Esophagus (tissue), 2 donors: ENCODE measurements at regions not wholly inside any gene's neighbourhood (a gene's known extent, or its start where the extent isn't known, plus 50 kb on each side); places are given as distances from the start of the nearest gene placed in this dataset.
"Not testable (repeated sequence)": the region's sequence is repeated elsewhere in the genome, so short reads cannot be mapped to it uniquely, and the experiment has no call there.

Experiments
- H3K27ac ChIP-seq, 2 donors: one replicate each; pipeline ENCODE4 v1.5.1; 2013; ENCODE audit warnings: low read depth in 2 of 2, mild to moderate bottlenecking in 2 of 2, inconsistent platforms in 1 of 2, low read length in 1 of 2, moderate library complexity in 1 of 2
- H3K27me3 ChIP-seq, 2 donors: one replicate each; pipeline ENCODE4 v1.6.1; 2013; ENCODE audit warnings: low read length in 2 of 2, control low read depth in 1 of 2, mild to moderate bottlenecking in 1 of 2; ENCODE audit not compliant: insufficient read depth in 2 of 2, control insufficient read depth in 1 of 2
- H3K36me3 ChIP-seq, 2 donors: one replicate each; pipeline ENCODE4 v1.6.1; 2013; ENCODE audit warnings: low read length in 1 of 2; ENCODE audit not compliant: control insufficient read depth in 2 of 2, insufficient read depth in 2 of 2
- H3K4me1 ChIP-seq, 2 donors: one replicate each; pipeline ENCODE4 v1.6.1; 2013; ENCODE audit warnings: low read length in 1 of 2; ENCODE audit not compliant: control insufficient read depth in 2 of 2, insufficient read depth in 2 of 2
- H3K4me3 ChIP-seq, 2 donors: one replicate each; pipeline ENCODE4 v1.5.1; 2013; ENCODE audit warnings: low read length in 2 of 2, mild to moderate bottlenecking in 2 of 2, low read depth in 1 of 2, moderate library complexity in 1 of 2
- H3K9me3 ChIP-seq, 2 donors: one replicate each; pipeline ENCODE4 v1.6.1; 2013; ENCODE audit warnings: mild to moderate bottlenecking in 2 of 2, low read depth in 1 of 2, low read length in 1 of 2, moderate library complexity in 1 of 2; ENCODE audit not compliant: control insufficient read depth in 2 of 2, insufficient read depth in 1 of 2
- WGBS, 2 donors: extraction: QIAGEN DNeasy Blood & Tissue Kit; methylation state at CpG; one replicate each; pipeline ENCODE4 v1.1.7; 2013; 5-methylcytosine and 5-hydroxymethylcytosine counted together
- donor health status: healthy with polysubstance abuse.
- donor health status: Bipolar disorder and iron deficiency.

DNA sequence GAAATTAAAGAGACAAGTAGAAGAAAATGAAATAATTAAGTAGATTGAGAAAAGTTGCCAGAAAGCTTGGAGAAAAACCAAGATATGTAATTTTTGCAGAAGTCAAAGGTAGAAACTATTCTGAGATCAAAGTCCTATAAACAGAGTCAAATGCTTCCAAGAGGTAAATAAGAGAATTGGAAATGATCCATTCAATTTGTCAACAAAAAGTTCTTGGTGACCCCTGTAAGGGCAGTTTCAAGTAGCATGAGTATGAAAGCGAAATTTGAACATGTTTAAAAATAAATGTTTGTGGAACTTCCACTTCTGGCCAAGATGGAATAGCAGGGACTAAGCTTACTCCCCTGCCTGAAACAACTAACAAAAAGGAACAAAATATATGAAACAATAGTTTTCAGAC lies 562.0 kb downstream of the SMARCA1 start:
- H3K4me3 ChIP-seq: no peak overlapping the region
- no peaks in the 10 kb centered on the region for H3K27me3 ChIP-seq
- H3K9me3 ChIP-seq: no peaks in the 10 kb centered on the region
- WGBS, 2 donors: 55 to 58% methylated on average over 1 of the region's 1 CpG
- no peak overlapping the region for H3K27ac ChIP-seq
- no peaks in the 10 kb centered on the region for H3K4me1 ChIP-seq
- no peaks in the 10 kb centered on the region for H3K36me3 ChIP-seq

DNA sequence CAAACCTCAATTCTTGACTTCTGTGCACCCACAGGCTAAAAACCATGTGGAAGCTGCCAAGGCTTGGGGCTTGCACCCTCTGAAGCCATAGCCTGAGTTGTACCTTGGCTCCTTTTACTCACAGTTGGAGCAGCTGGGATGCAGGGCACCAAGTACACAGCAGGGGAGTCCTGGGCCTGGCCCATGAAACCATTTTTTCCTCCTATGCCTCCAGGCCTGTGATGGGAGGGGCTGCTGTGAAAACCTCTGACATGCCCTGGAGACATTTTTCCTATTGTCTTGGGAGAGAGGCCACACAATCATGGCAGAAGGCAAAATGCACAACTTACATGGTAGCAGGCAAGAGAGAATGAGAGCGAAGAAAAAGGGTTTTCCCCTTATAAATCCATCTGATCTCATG lies 568.6 kb downstream of the SMARCA1 start:
- not testable (repeated sequence) for H3K9me3 ChIP-seq, H3K27me3 ChIP-seq, H3K4me3 ChIP-seq, H3K27ac ChIP-seq, H3K4me1 ChIP-seq, H3K36me3 ChIP-seq
- WGBS, 2 donors: 82 to 96% methylated on average over 1 of the region's 1 CpG

GRCh38 chrX:128931071-128931470 lies 592.2 kb downstream of the SMARCA1 start:
- H3K27me3 ChIP-seq: no peaks in the 10 kb centered on the region
- WGBS, 2 donors: 11 to 38% methylated on average over 1 of the region's 1 CpG
- no peak overlapping the region for H3K4me3 ChIP-seq
- no peak overlapping the region for H3K27ac ChIP-seq
- no peaks in the 10 kb centered on the region for H3K4me1 ChIP-seq
- no peaks in the 10 kb centered on the region for H3K36me3 ChIP-seq
- H3K9me3 ChIP-seq: no peaks in the 10 kb centered on the region

DNA sequence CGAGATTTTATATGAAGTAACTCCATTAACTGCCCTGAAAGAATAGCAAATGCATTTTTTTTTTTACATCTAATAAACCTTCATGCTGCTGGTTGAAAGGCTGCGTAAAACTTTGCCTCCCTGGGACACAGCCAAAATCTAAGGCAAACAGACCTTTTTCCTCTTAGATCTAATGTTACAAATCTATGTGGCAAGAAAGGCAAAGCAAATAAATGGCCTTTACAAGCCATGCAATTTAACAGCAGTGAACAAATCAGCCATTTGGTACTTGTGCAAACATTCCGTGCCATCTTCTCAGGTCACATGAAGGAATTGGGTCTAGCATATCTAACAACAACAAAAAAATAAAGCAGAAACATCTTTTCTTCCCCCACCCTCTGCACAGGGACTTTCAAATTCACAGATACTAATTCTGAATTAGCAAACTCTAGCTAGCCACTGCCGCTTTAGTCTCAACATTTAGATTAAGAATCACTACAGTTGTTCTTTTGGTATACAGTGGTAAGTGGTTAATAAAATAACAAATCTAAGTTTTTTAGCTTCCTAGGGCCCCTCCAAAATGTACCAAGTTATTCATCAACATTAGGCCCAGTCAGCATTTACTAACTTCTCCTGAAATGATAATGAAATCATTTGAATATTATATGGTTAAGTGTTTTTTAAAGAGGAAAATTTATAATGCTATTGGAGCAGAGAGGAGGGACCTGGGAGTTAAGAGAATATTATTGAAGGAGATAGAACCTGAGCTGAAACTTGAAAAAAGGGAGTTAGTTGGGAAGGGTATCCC lies 593.8 kb downstream of the SMARCA1 start:
- H3K9me3 ChIP-seq: no peaks in the 10 kb centered on the region
- no peaks in the 10 kb centered on the region for H3K4me1 ChIP-seq
- no peaks in the 10 kb centered on the region for H3K27me3 ChIP-seq
- H3K4me3 ChIP-seq: no peak overlapping the region
- H3K27ac ChIP-seq: no peak overlapping the region
- 56 to 61% methylated on average over 4 of the region's 4 CpGs for WGBS, 2 donors
- H3K36me3 ChIP-seq: no peaks in the 10 kb centered on the region

DNA sequence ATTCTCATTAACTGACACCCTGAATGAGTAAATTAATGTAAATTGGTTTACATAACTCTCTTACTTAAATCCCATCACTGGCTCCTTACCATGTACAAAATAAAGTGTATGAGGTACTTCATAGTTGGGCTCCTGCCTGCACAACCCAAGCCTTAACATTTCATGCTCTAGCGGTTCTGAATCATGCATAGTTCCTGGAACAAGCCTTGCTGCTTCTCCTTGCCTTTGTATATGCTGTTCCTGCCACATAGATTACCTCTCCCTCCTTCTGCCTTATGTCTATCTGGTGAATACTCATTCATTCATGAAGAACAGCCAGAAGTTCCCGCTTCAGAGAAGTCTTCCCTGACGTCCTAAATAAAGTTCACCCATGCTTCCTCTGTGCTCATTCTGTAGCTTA lies 594.7 kb downstream of the SMARCA1 start:
- H3K36me3 ChIP-seq: no peaks in the 10 kb centered on the region
- no peaks in the 10 kb centered on the region for H3K4me1 ChIP-seq
- H3K9me3 ChIP-seq: no peaks in the 10 kb centered on the region
- no peak overlapping the region for H3K4me3 ChIP-seq
- no peaks in the 10 kb centered on the region for H3K27me3 ChIP-seq
- 22 to 24% methylated on average over 3 of the region's 3 CpGs for WGBS, 2 donors
- no peak overlapping the region for H3K27ac ChIP-seq

DNA sequence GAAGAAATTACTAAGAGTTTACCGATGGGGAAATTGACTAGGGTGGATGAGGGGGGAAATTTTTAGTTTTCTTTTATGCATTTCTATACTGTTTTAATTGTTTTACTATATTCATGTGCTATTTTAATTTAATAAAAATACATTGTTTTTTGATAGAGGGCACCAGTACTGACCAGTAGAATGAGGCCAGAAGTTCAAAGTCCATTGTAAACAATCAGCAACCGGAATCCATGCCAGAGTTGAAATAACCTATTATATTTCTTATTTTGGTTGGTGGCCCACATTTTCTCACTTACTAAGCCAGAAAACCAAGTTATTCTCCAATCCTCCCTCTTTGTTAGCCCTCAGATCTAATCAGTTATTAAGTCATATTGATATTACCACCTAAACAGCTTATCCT lies 595.9 kb downstream of the SMARCA1 start:
- H3K27me3 ChIP-seq: no peaks in the 10 kb centered on the region
- no peak overlapping the region for H3K27ac ChIP-seq
- 89% methylated on average over 2 of the region's 2 CpGs for WGBS, 2 donors
- no peaks in the 10 kb centered on the region for H3K36me3 ChIP-seq
- H3K4me1 ChIP-seq: no peaks in the 10 kb centered on the region
- H3K9me3 ChIP-seq: no peaks in the 10 kb centered on the region
- no peak overlapping the region for H3K4me3 ChIP-seq

- Histone ChIP-seq H3K9me3 (peaks cover 0 to 2% of the 10 kb centered on the region in 2 donors), H3K27me3 (no peaks in the 10 kb centered on the region), H3K36me3 (no peaks in the 10 kb centered on the region), H3K4me3 (no peak overlapping the region), H3K4me1 (no peaks in the 10 kb centered on the region), H3K27ac (no peak overlapping the region)
- 46 to 67% methylated on average over 5 of the region's 5 CpGs for WGBS, 2 donors
These were observed 616.5 kb downstream of the SMARCA1 start for GRCh38 chrX:128906753-128907152.

- Histone ChIP-seq H3K4me3 (no peak overlapping the region), H3K4me1 (no peaks in the 10 kb centered on the region), H3K27me3 (no peaks in the 10 kb centered on the region), H3K9me3 (peaks cover 0 to 2% of the 10 kb centered on the region in 2 donors), H3K27ac (no peak overlapping the region), H3K36me3 (no peaks in the 10 kb centered on the region)
- WGBS, 2 donors: 86% methylated on average over 2 of the region's 2 CpGs
These were observed 622.3 kb downstream of the SMARCA1 start for GRCh38 chrX:128901018-128901417.

- Histone ChIP-seq H3K4me3 (no peak overlapping the region), H3K27ac (no peak overlapping the region), H3K4me1 (no peaks in the 10 kb centered on the region), H3K9me3 (no peaks in the 10 kb centered on the region), H3K36me3 (no peaks in the 10 kb centered on the region), H3K27me3 (no peaks in the 10 kb centered on the region)
- WGBS, 2 donors: 77 to 94% methylated on average over 3 of the region's 3 CpGs
These were observed 625.7 kb downstream of the SMARCA1 start for GRCh38 chrX:128897621-128898020.

DNA sequence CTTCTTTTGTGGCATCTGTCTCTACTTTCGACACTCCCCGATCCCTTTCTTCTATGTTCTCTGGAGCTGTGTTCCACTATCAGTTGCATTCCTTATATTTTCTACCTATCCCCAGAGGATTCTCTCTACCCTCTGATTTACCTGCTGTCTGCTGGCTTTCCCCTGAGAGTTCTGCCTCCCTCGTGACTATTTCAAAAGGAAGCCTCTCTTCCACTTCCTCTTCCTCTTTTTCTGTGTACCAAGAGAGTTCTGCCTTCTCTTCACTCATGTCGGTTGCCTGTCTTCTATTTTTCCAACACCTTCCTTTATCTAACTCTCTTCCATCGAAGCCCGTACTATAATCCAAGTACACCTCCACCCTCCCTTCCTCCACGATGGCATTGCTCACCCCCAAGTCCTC lies 631.7 kb downstream of the SMARCA1 start:
- H3K27ac ChIP-seq: no peak overlapping the region
- no peaks in the 10 kb centered on the region for H3K36me3 ChIP-seq
- H3K4me1 ChIP-seq: no peaks in the 10 kb centered on the region
- no peaks in the 10 kb centered on the region for H3K27me3 ChIP-seq
- H3K4me3 ChIP-seq: no peak overlapping the region
- 71 to 80% methylated on average over 7 of the region's 7 CpGs for WGBS, 2 donors
- no peaks in the 10 kb centered on the region for H3K9me3 ChIP-seq
